VCaP (cell line): ENCODE measurements at regions not wholly inside any gene's neighbourhood (a gene's known extent, or its start where the extent isn't known, plus 50 kb on each side); places are given as distances from the start of the nearest gene placed in this dataset.

Experiments
- H3K27ac ChIP-seq: fragments of 450-650 bp; 2 replicates; pipeline ENCODE4 v1.5.1; 2017
- TF ChIP-seq, protein P1 (sequence below): fragments of 450-650 bp; conservative IDR thresholded peaks from 2 replicates; pipeline ENCODE4 v1.5.1; 2017; ENCODE audit warnings: mild to moderate bottlenecking, moderate library complexity

DNA sequence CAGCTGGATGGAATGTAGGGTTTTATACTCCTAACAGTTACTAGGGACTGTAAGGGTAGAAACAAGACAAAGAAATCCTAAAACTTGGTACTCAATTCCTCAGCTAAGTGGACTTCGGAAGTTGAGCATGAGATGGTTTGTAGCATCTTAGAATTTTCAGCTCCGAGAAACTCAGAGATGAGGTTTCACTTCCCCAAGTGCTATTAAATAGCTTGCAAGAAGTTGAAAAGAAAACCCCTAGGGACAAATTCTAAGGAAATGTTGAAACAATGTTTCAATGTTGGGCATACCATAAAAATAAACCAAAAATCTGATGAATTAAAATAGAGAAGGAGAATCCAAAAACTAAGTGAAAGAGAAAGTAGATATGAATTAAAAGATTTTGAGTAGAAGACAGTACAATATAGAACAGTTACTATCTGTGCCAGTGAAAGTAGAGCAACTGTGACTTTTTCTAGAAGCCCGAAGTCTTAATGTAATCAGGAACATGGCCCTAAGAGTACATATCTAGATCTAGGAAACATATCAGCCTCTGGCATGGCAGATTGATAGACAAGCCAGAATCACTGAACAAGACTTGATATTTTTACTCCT is 308.6 kb upstream of the RGMB start:
- H3K27ac ChIP-seq, result no peak overlapping the region
- TF ChIP-seq, protein P1, sequence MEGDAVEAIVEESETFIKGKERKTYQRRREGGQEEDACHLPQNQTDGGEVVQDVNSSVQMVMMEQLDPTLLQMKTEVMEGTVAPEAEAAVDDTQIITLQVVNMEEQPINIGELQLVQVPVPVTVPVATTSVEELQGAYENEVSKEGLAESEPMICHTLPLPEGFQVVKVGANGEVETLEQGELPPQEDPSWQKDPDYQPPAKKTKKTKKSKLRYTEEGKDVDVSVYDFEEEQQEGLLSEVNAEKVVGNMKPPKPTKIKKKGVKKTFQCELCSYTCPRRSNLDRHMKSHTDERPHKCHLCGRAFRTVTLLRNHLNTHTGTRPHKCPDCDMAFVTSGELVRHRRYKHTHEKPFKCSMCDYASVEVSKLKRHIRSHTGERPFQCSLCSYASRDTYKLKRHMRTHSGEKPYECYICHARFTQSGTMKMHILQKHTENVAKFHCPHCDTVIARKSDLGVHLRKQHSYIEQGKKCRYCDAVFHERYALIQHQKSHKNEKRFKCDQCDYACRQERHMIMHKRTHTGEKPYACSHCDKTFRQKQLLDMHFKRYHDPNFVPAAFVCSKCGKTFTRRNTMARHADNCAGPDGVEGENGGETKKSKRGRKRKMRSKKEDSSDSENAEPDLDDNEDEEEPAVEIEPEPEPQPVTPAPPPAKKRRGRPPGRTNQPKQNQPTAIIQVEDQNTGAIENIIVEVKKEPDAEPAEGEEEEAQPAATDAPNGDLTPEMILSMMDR, result no peak

DNA sequence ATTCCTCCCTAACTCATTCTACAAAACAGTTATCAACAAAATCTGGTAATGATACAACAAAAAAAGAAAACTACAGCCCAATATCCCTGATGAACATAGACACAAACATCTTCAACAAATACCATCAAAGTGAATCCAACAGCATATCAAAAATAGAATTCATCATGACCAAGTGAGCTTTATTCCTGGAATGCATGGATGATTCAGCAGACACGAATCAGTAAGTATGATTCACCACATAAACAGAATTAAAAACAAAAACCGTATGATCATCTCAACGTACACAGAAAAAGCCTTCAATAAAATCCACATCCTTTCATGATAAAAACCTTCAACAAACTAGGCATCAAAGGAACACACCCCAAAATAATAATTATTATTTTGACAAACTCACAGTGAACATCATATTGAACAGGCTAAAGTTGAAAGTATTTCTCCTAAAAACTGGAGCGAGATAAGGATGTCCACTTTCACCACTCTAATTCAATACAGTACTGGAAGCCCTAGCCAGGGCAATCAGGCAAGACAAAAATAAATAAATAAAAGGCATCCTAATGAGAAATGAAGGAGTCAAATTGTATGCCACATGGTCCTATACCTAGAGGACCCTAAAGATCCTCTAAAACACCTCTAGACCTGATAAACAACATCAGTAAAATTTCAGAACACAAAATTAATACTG is 305.1 kb upstream of the RGMB start:
- TF ChIP-seq, protein P1, result no peak
- H3K27ac ChIP-seq, result no peak overlapping the region

DNA sequence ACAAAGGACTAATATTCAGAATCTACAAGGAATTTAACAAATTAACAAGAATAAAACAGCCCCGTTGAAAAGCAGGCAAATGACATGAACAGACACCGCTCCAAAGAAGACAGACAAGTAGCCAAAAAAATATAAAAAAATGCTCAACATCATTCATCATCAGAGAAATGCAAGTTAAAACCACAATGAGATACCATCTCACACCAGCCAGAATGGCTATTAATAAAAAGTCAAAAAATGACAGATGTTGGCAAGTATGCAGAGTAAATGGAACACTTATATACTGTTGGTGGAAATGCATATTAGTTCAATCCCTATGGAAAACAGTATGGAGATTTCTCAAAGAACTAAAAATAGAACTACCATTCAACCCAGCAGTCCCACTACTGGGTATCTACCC is 302.7 kb upstream of the RGMB start:
- no peak overlapping the region for H3K27ac ChIP-seq
- TF ChIP-seq, protein P1, result no peak

DNA sequence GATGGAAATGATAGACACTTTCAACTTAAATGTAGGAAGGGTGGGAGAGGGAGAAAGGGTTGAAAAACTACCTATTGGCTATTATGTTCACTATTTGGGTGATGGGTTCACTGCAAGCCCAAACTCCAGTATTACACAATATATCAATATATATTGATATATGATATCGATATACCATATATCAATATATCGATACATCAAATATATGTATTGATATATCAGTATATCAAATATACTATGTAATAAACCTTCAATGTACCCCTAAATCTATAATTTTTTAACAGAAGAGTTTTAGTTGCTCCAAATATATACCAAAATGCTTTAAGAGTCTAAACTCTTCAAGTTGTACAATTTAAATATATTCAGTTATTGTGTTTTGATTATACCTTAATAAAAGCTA is 302.0 kb upstream of the RGMB start:
- TF ChIP-seq, protein P1, result no peak
- H3K27ac ChIP-seq, result no peak overlapping the region

DNA sequence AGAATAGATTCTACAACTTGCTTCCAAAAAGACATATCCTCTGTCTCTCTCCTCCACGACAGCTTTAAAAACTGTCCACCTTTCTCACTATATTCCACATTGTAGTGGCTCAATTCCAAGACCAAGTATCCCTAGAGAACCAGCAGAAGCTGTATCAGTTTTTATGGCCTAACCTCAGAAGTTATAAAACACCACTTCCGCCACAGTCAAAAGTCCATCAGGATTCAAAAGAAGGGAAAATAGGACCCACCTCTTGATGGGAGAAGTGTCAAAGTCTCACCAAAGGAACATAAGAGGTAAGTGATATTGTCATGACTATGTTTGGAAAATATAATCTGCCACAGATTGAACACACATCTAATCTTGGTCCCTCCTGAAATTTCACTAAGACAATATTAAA is 299.2 kb upstream of the RGMB start:
- TF ChIP-seq, protein P1, result no peak
- H3K27ac ChIP-seq, result no peak overlapping the region

DNA sequence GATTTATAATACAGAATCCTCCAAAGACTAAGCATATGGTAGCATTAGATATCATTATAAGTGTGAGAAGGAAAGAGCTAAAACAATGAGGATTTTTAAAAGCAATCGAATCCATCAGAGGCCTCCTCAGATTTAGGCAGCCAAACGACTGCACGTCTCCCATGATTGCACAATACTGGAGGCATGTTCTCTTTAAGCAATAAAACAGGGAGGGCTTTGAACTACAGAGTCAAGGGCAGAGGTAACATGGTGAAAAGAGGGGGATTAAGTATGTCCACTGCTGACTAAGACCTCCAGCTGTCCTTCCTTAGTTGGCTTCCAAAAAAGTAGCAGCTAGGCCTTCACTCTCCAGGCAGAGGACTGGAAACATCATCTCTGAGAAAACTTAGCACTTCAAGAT is 298.7 kb upstream of the RGMB start:
- TF ChIP-seq, protein P1, result no peak
- H3K27ac ChIP-seq, result no peak overlapping the region

DNA sequence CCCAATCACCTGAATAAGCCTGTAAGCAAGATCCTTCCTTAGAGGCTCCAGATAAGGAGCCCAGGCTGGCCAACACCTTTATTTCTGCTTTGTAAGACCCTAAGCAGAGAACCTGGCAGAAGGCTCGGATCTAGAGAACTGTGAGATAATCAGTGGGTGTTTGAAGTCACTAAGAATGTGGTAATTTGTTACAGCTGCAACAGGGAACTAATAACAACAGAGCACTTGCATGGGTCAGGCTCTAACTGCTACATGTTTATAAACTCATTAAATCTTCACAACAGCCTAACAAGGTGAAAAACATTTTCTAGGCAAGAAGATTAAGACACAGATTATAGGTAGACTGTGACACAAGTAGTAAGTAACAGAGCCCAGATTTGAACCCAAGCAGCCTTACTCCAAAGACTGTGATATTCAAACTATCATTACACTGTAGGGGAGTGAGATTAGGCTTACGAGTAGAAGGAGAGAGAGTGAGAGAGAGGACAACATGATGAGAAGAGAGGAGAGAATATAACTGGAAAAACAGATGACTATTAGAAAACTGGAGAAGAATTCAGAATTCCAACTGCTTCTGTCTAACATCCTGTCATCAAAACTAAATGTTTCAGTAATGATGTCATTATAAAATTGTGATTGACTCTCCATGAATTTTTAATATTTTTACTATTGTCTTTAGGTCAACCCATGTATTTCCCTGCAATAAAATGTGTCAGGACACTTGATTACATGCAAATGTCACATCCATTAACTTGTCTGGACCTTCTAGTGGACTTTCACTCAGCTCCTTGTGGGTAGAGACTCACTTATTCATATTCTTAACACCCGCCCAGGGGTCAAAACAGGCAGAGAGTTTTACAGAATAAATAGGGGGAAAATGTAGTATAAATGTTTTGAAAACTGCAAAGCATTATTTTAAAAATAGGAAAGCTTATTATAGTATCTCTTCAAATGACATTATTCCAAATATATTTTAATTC is 290.9 kb upstream of the RGMB start:
- H3K27ac ChIP-seq, result no peak overlapping the region
- TF ChIP-seq, protein P1, result no peak
